HuH-7 (cell line): ENCODE measurements at regions not wholly inside any gene's neighbourhood (a gene's known extent, or its start where the extent isn't known, plus 50 kb on each side); places are given as distances from the start of the nearest gene placed in this dataset.

Experiments used
- DNase-seq: peaks from one replicate; pipeline ENCODE4 v3.0.0; 2011; ENCODE audit warnings: low spot score

GRCh38 chr13:40076765-40077362 is 421.4 kb downstream of the COG6 start:
- DNase-seq = no peak

GRCh38 chr13:40077396-40078027 is 422.1 kb downstream of the COG6 start:
- no peak for DNase-seq

GRCh38 chr13:40079721-40080120 is 424.3 kb downstream of the COG6 start:
- no peak for DNase-seq

- DNase-seq = no peak
Observed at GRCh38 chr13:40080676-40081075, 425.2 kb downstream of the COG6 start.

GRCh38 chr13:40082639-40083038 is 427.2 kb downstream of the COG6 start:
- DNase-seq = no peak

- DNase-seq = no peak
Observed at GRCh38 chr13:40083841-40084240, 428.4 kb downstream of the COG6 start.

- DNase-seq = no peak
Observed at GRCh38 chr13:40084934-40085333, 429.5 kb downstream of the COG6 start.

- no peak for DNase-seq
Observed at GRCh38 chr13:40087091-40088002, 431.9 kb downstream of the COG6 start.

GRCh38 chr13:40094056-40094455 is 438.6 kb downstream of the COG6 start:
- DNase-seq = no peak

GRCh38 chr13:40095695-40096356 is 440.4 kb downstream of the COG6 start:
- no peak for DNase-seq

GRCh38 chr13:40096357-40096901 is 441.0 kb downstream of the COG6 start:
- no peak for DNase-seq

GRCh38 chr13:40098246-40098645 is 442.8 kb downstream of the COG6 start:
- DNase-seq = no peak

- no peak for DNase-seq
Observed at GRCh38 chr13:40101708-40102359, 446.4 kb downstream of the COG6 start.

- no peak for DNase-seq
Observed at GRCh38 chr13:40102360-40102727, 446.9 kb downstream of the COG6 start.

GRCh38 chr13:40102854-40103253 is 447.4 kb downstream of the COG6 start:
- DNase-seq = no peak

GRCh38 chr13:40103864-40104263 is 448.4 kb downstream of the COG6 start:
- DNase-seq = no peak

- no peak for DNase-seq
Observed at GRCh38 chr13:40105231-40105630, 449.8 kb downstream of the COG6 start.

GRCh38 chr13:40109351-40109844 is 453.9 kb downstream of the COG6 start:
- DNase-seq = no peak

GRCh38 chr13:40113643-40114304 is 458.3 kb downstream of the COG6 start:
- no peak for DNase-seq

- DNase-seq = no peak
Observed at GRCh38 chr13:40114305-40114896, 458.9 kb downstream of the COG6 start.

GRCh38 chr13:40115426-40115825 is 460.0 kb downstream of the COG6 start:
- DNase-seq = no peak
